Osteoblast (primary cell): ENCODE measurements at regions not wholly inside any gene's neighbourhood (a gene's known extent, or its start where the extent isn't known, plus 50 kb on each side); places are given as distances from the start of the nearest gene placed in this dataset.

Experiments
- DNase-seq: peaks from one replicate; pipeline ENCODE4 v3.0.0; 2011; ENCODE audit warnings: low spot score, mixed read lengths; ENCODE audit not compliant: insufficient read length; ENCODE audit errors: missing footprints
- H2AFZ ChIP-seq: 2 replicates; pipeline ENCODE4 v1.6.0; 2011; ENCODE audit warnings: mild to moderate bottlenecking, low read length
- H3K27ac ChIP-seq: 2 replicates; pipeline ENCODE4 v1.5.1; 2011; ENCODE audit warnings: mild to moderate bottlenecking, low read depth, low read length, moderate library complexity
- H3K27me3 ChIP-seq: 2 replicates; pipeline ENCODE4 v1.6.0; 2012; ENCODE audit warnings: mild to moderate bottlenecking, control low read depth, inconsistent platforms, low read length, moderate library complexity; ENCODE audit not compliant: insufficient read depth
- H3K36me3 ChIP-seq: 2 replicates; pipeline ENCODE4 v1.5.1; 2011; ENCODE audit warnings: mild to moderate bottlenecking, low read length, control low read depth, moderate library complexity; ENCODE audit not compliant: insufficient read depth
- H3K4me1 ChIP-seq: 2 replicates; pipeline ENCODE4 v1.5.1; 2011; ENCODE audit warnings: mild to moderate bottlenecking, low read length, control low read depth, moderate library complexity; ENCODE audit not compliant: insufficient read depth
- H3K4me2 ChIP-seq: 2 replicates; pipeline ENCODE4 v1.6.0; 2011; ENCODE audit warnings: mild to moderate bottlenecking, low read length; ENCODE audit not compliant: insufficient read depth
- H3K4me3 ChIP-seq: fragments of 200-600 bp; sonication (generic); 3 replicates; pipeline ENCODE4 v1.5.1; 2012; ENCODE audit warnings: mild to moderate bottlenecking, low read length, inconsistent platforms; ENCODE audit not compliant: insufficient read depth
- H3K79me2 ChIP-seq: 2 replicates; pipeline ENCODE4 v1.6.0; 2012; ENCODE audit warnings: mild to moderate bottlenecking, low read length, control low read depth, inconsistent platforms; ENCODE audit not compliant: insufficient read depth
- H3K9me3 ChIP-seq: 2 replicates; pipeline ENCODE4 v1.5.1; 2011; ENCODE audit warnings: low read depth, low read length, control low read depth
- H4K20me1 ChIP-seq: 2 replicates; pipeline ENCODE4 v1.6.0; 2012; ENCODE audit warnings: mild to moderate bottlenecking, low read length, control low read depth; ENCODE audit not compliant: insufficient read depth
- CTCF ChIP-seq: IDR thresholded peaks from 2 replicates; pipeline ENCODE4 v1.5.1; 2011; ENCODE audit warnings: mild to moderate bottlenecking, low read depth, low read length, moderate library complexity; ENCODE audit errors: extremely low read depth

- Histone ChIP-seq H3K4me2 (no peak overlapping the region), H3K79me2 (no peaks in the 10 kb centered on the region), H3K27me3 (peaks cover 62% of the 10 kb centered on the region), H2AFZ (no peak overlapping the region), H3K27ac (no peak overlapping the region), H3K36me3 (no peaks in the 10 kb centered on the region), H3K4me1 (no peaks in the 10 kb centered on the region), H3K4me3 (no peak overlapping the region), H3K9me3 (no peaks in the 10 kb centered on the region), H4K20me1 (no peaks in the 10 kb centered on the region)
- no peak for DNase-seq
- no peak for TF ChIP-seq CTCF
Observed at GRCh38 chr12:132384916-132385774, 55.8 kb upstream of the GALNT9 start.

- no peak overlapping the region for H3K4me2 ChIP-seq
- peaks cover 46% of the 10 kb centered on the region for H3K27me3 ChIP-seq
- no peak for TF ChIP-seq CTCF
- H3K27ac ChIP-seq, result no peak overlapping the region
- no peak overlapping the region for H2AFZ ChIP-seq
- no peak for DNase-seq
- no peaks in the 10 kb centered on the region for H3K79me2 ChIP-seq
- H3K4me3 ChIP-seq, result no peak overlapping the region
- no peaks in the 10 kb centered on the region for H3K36me3 ChIP-seq
- H4K20me1 ChIP-seq, result no peaks in the 10 kb centered on the region
- H3K9me3 ChIP-seq, result no peaks in the 10 kb centered on the region
- H3K4me1 ChIP-seq, result no peaks in the 10 kb centered on the region
Observed at GRCh38 chr12:132380641-132381040, 51.3 kb upstream of the GALNT9 start.

GRCh38 chr12:132379996-132380395 is 50.6 kb upstream of the GALNT9 start:
- no peak for DNase-seq
- Histone ChIP-seq H3K4me3 (no peak overlapping the region), H3K4me1 (no peaks in the 10 kb centered on the region), H3K4me2 (no peak overlapping the region), H2AFZ (no peak overlapping the region), H3K9me3 (no peaks in the 10 kb centered on the region), H3K27ac (no peak overlapping the region), H4K20me1 (no peaks in the 10 kb centered on the region), H3K27me3 (peaks cover 44% of the 10 kb centered on the region), H3K36me3 (no peaks in the 10 kb centered on the region), H3K79me2 (no peaks in the 10 kb centered on the region)
- TF ChIP-seq CTCF, result no peak

- no peaks in the 10 kb centered on the region for H3K4me1 ChIP-seq
- H3K9me3 ChIP-seq, result no peaks in the 10 kb centered on the region
- H4K20me1 ChIP-seq, result no peaks in the 10 kb centered on the region
- H3K27ac ChIP-seq, result no peak overlapping the region
- no peak for TF ChIP-seq CTCF
- no peak overlapping the region for H2AFZ ChIP-seq
- no peaks in the 10 kb centered on the region for H3K36me3 ChIP-seq
- DNase-seq, result no peak
- H3K27me3 ChIP-seq, result peaks cover 43% of the 10 kb centered on the region
- no peak overlapping the region for H3K4me3 ChIP-seq
- no peak overlapping the region for H3K4me2 ChIP-seq
- H3K79me2 ChIP-seq, result no peaks in the 10 kb centered on the region
Observed at GRCh38 chr12:132379576-132379975, 50.2 kb upstream of the GALNT9 start.
